ENCODE measurements at regions not wholly inside any gene's neighbourhood (a gene's known extent, or its start where the extent isn't known, plus 50 kb on each side); places are given as distances from the start of the nearest gene placed in this dataset.

GRCh38 chr11:134475951-134476350 is 63.9 kb upstream of the B3GAT1 start:
- TF ChIP-seq CTCF (IDR thresholded peaks at IDR 0.05) (no peak), POLR2A (IDR thresholded peaks at IDR 0.05) (no peak)

Data from body of pancreas (tissue), 4 donors.